ENCODE measurements at regions not wholly inside any gene's neighbourhood (a gene's known extent, or its start where the extent isn't known, plus 50 kb on each side); places are given as distances from the start of the nearest gene placed in this dataset.

DNA sequence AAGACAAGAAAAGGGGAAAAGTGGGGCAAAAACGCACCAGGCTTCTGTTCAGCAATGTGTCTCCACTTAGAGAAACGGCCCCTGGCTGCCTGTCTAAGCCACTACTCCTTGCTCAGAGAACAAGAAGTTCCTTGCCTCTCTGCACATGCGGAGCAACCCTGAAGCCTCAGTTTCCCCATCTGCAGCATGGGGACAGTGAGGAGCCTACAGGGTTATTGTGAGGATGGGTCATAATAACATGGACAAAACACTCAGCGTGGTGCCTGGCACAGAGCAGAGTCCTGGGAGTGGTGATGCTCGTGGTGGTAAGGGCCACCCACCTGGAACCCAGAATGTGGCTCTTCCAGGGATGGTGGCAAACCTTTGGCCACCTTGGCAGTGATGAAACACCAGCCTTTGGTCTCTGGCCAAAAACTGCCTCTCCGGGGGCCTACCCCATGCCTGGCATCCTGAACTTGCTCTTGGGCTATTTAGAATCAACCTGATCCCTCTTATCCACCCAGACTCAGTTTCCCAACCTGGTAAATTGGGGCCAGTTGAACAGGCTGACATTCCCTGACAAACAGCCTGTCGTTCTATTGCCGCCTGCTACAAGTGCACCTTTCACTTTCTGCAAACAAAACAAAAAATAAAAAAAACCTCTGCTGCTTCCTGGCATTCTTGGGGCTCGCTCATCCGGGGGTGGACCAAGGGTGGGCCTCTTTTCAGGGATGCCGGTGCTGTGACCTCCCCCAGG is 56.5 kb upstream of the DLK1 start:
- ATAC-seq (no peak), FAIRE-seq (no peak), DNase-seq (ENCODE audit: low read depth in 1 of 2, low spot score in 1 of 2) (no peak)
- POLR2A ChIA-PET = no interaction called here
- WGBS (ENCODE audit: missing lambda C conversion rate) = 42% methylated on average over 11 of the region's 11 CpGs
- Histone ChIP-seq H3K4me2 (no peak overlapping the region), H3K9me3 (no peaks in the 10 kb centered on the region), H3K4me3 (no peak overlapping the region), H3K27ac (no peak overlapping the region), H3K4me1 (peaks cover 21% of the 10 kb centered on the region)
- CTCF ChIA-PET = interaction anchor here (1.8 to 3.4 kb wide), 3 partner anchors 7 to 14 kb away, joined by 3 to 17 read pairs (median 6); no protein-coding TSS in a partner anchor
- TF ChIP-seq ZSCAN20 (CRISPR knock-in tag; IDR thresholded peaks at IDR 0.05) = no peak
- TF ChIP-seq PHF8 (IDR thresholded peaks at IDR 0.05; ENCODE audit: borderline replicate concordance, low read depth) = no peak
- TF ChIP-seq RAD21 (conservative IDR thresholded peaks at IDR 0.05 in 1 of 2, IDR thresholded peaks at IDR 0.05 in 1 of 2) = no peak
- no peak for TF ChIP-seq CBX8 (IDR thresholded peaks at IDR 0.05)
- no peak for TF ChIP-seq TP53 (CRISPR knock-in tag; IDR thresholded peaks at IDR 0.05)
- TF ChIP-seq MAZ (IDR thresholded peaks at IDR 0.05; ENCODE audit: borderline replicate concordance, low read depth, low read length) = no peak
- no peak for TF ChIP-seq ZC3H11A (IDR thresholded peaks at IDR 0.05)
- TF ChIP-seq GATA3 (IDR thresholded peaks at IDR 0.05; ENCODE audit: borderline replicate concordance) = no peak
- TF ChIP-seq KDM1A (IDR thresholded peaks at IDR 0.05; ENCODE audit: low read depth) = no peak
- TF ChIP-seq MYC (IDR thresholded peaks at IDR 0.05; ENCODE audit: borderline replicate concordance, low read length) = no peak
- no peak for TF ChIP-seq HDAC2 (IDR thresholded peaks at IDR 0.05)
- no peak for TF ChIP-seq JUN (IDR thresholded peaks at IDR 0.05)
- no peak for TF ChIP-seq MAFK (IDR thresholded peaks at IDR 0.05; ENCODE audit: partially characterized antibody)
- TF ChIP-seq, protein P1, sequence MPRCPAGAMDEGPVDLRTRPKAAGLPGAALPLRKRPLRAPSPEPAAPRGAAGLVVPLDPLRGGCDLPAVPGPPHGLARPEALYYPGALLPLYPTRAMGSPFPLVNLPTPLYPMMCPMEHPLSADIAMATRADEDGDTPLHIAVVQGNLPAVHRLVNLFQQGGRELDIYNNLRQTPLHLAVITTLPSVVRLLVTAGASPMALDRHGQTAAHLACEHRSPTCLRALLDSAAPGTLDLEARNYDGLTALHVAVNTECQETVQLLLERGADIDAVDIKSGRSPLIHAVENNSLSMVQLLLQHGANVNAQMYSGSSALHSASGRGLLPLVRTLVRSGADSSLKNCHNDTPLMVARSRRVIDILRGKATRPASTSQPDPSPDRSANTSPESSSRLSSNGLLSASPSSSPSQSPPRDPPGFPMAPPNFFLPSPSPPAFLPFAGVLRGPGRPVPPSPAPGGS (IDR thresholded peaks at IDR 0.05) = no peak
- no peak for TF ChIP-seq RFX5 (IDR thresholded peaks at IDR 0.05)
- TF ChIP-seq ZNF302 (CRISPR knock-in tag; IDR thresholded peaks at IDR 0.05) = no peak
- no peak for TF ChIP-seq ZFP36 (IDR thresholded peaks at IDR 0.05; ENCODE audit: borderline replicate concordance, partially characterized antibody)
- no peak for TF ChIP-seq EHMT2 (IDR thresholded peaks at IDR 0.05; ENCODE audit: low read depth)
- TF ChIP-seq, protein P2, sequence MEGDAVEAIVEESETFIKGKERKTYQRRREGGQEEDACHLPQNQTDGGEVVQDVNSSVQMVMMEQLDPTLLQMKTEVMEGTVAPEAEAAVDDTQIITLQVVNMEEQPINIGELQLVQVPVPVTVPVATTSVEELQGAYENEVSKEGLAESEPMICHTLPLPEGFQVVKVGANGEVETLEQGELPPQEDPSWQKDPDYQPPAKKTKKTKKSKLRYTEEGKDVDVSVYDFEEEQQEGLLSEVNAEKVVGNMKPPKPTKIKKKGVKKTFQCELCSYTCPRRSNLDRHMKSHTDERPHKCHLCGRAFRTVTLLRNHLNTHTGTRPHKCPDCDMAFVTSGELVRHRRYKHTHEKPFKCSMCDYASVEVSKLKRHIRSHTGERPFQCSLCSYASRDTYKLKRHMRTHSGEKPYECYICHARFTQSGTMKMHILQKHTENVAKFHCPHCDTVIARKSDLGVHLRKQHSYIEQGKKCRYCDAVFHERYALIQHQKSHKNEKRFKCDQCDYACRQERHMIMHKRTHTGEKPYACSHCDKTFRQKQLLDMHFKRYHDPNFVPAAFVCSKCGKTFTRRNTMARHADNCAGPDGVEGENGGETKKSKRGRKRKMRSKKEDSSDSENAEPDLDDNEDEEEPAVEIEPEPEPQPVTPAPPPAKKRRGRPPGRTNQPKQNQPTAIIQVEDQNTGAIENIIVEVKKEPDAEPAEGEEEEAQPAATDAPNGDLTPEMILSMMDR (IDR thresholded peaks at IDR 0.05) = no peak
- no peak for TF ChIP-seq HOXA7 (CRISPR knock-in tag; IDR thresholded peaks at IDR 0.05)

DNA sequence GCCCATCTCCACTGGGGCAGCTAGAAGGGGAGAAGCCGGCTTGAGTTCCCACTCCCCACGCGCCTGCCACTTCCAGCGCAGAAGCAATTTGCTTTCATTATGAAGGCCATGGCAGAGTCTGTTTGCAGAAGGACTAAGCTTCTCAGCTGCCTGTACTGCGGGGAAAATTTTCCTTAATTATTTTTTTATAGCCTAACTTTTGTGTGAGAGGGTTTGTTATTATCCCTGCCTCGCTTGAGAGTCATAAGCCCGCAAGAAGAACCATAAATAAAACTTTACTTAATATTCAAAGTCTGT is 56.0 kb upstream of the DLK1 start:
- peaks cover 15% of the 10 kb centered on the region for H3K4me1 ChIP-seq
- FAIRE-seq (no peak), DNase-seq (ENCODE audit: low read depth in 1 of 2, low spot score in 1 of 2) (no peak), ATAC-seq (no peak)
- ChIA-PET CTCF (interaction anchor here (2.1 to 3.4 kb wide), 2 partner anchors 8 to 15 kb away, joined by 6 to 17 read pairs; no protein-coding TSS in a partner anchor), POLR2A (no interaction called here)
- 78% methylated on average over 7 of the region's 7 CpGs for WGBS (ENCODE audit: missing lambda C conversion rate)
- no peaks in the 10 kb centered on the region for H3K9me3 ChIP-seq
- TF ChIP-seq HDAC2 (IDR thresholded peaks at IDR 0.05) (no peak), HOXA7 (CRISPR knock-in tag; IDR thresholded peaks at IDR 0.05) (no peak), NFE2L2 (conservative IDR thresholded peaks at IDR 0.05; ENCODE audit: low read length) (no peak), MYC (IDR thresholded peaks at IDR 0.05; ENCODE audit: borderline replicate concordance, low read length) (no peak), TP53 (CRISPR knock-in tag; IDR thresholded peaks at IDR 0.05) (no peak)
- TF ChIP-seq, protein P3, sequence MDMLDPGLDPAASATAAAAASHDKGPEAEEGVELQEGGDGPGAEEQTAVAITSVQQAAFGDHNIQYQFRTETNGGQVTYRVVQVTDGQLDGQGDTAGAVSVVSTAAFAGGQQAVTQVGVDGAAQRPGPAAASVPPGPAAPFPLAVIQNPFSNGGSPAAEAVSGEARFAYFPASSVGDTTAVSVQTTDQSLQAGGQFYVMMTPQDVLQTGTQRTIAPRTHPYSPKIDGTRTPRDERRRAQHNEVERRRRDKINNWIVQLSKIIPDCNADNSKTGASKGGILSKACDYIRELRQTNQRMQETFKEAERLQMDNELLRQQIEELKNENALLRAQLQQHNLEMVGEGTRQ (IDR thresholded peaks at IDR 0.05) = no peak
- H3K27ac ChIP-seq = no peak overlapping the region
- H3K4me3 ChIP-seq = no peak overlapping the region
- H3K4me2 ChIP-seq = no peak overlapping the region

Measured in A549 (cell line).